EL (cell line): ENCODE measurements at regions not wholly inside any gene's neighbourhood (a gene's known extent, or its start where the extent isn't known, plus 50 kb on each side); places are given as distances from the start of the nearest gene placed in this dataset.
A peak's percentile ranks its signal among the peaks of the same experiment; 100 is the strongest.

Experiments
- DNase-seq: peaks from one replicate; pipeline ENCODE4 v3.0.0-alpha.2; 2016

DNA sequence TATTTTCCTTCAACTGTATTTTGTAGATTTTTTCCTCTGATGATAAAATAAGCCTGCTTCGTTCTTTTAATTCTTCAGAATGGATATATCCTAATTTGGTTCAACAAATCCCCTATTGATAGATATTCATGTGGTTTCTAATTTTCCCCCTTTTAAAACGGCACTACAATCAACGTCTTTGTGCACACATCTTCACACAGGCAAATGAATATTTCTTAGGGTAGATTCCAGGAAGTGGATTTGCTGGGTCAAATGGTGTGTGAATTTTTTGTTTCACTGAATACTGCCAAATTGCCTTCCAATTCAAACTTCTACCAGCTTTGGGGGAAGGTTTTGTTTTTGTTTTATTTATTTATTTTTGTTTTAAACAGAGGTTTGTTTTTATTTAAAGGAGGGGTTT, 287.2 kb downstream of the FOXO1 start:
- no peak for DNase-seq

DNA sequence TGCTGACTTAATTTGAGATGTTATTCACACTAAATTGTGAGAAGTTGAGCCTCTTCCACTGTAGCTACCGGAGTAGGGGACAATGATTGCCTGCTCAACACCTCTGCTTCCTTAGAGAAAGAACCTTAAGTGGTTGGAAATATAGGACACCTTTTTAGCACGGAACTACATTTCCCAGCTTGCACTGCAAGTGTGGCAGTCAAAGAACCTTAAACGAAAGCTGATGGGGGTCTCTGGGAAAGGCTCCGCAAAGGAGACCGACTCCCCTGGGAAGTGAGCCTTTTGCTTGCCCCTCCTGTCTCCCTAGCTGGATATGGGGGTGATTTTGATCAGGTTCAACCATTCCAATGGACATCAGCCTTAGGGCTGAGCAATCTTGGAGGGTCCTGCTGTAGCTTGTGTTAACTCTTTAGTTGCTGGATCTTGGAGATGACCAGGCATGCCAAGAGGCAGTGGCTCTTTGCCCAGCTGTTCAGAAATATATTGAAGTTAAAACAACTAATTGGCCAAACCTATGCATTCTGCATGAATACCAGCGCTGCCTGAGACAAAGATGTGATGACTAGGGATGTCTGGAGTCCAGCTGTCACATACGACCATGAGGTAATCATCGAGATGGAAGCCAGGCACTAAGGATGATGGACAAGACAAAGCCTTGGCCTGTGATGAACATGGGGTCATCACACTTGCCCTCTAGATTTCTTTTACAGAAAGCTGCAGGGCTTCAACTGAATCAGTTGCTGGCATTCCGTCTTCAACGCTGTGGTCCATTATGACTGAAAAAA, 286.5 kb downstream of the FOXO1 start:
- DNase-seq: no peak

- no peak for DNase-seq
Observed at GRCh38 chr13:40381935-40382764, 284.3 kb downstream of the FOXO1 start.

GRCh38 chr13:40383132-40383531, 283.3 kb downstream of the FOXO1 start:
- DNase-seq: no peak

- DNase-seq: no peak
Observed at GRCh38 chr13:40383885-40384284, 282.6 kb downstream of the FOXO1 start.

- DNase-seq: no peak
Observed at GRCh38 chr13:40384976-40385857, 281.2 kb downstream of the FOXO1 start.

GRCh38 chr13:40385858-40386180, 280.6 kb downstream of the FOXO1 start:
- no peak for DNase-seq

GRCh38 chr13:40386586-40386985, 279.9 kb downstream of the FOXO1 start:
- no peak for DNase-seq

GRCh38 chr13:40387775-40388174, 278.7 kb downstream of the FOXO1 start:
- no peak for DNase-seq

DNA sequence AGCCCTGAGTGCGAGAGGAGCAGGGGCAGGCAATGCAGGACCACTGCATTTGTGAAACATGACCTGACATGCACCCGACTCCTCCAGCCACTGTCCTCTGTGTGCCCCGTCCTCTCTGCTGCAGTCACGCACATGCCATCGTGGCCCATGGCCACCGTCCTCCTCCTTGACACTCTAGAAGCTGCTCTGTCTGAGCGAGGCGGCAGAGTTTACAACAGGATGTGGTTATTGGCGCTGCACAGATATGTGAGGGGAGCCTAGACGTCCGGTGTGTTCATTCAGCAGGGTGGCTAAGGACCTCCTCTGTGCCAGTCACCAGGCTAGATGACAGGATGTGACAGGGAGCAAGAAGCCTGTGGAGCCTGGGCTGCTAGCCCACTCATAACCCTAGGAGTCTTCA, 277.8 kb downstream of the FOXO1 start:
- peak; percentile 74 for DNase-seq

DNA sequence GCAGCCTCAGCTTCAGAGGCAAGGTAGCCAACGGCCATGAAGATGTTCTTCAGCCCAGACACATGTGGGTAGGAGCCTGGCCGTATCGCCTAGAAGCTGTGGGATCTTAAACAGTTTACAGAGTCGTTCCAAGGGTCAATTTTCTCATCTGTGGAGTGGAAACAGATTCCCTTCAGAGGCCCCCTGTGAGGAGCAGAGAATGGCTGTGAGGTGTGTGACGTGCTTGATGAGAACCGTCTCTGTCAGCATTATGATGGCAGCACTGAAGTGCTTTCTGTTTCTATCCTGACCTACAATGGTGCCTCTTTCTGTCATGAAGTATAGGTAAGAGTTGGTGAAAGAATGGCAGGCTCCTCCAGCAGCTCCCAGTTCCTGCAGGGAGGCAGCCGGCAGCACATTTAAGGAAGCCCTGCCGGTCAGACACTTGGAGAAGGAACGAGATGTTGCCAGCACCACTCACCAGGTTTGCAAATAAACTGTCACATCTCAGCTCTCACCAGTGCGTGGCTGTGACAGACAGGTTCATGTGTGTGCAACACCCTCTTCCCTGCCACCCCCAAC, 277.3 kb downstream of the FOXO1 start:
- DNase-seq: no peak

GRCh38 chr13:40390401-40390916, 276.0 kb downstream of the FOXO1 start:
- DNase-seq: no peak

GRCh38 chr13:40391788-40392187, 274.7 kb downstream of the FOXO1 start:
- DNase-seq: no peak

GRCh38 chr13:40394304-40394985, 272.0 kb downstream of the FOXO1 start:
- no peak for DNase-seq

DNA sequence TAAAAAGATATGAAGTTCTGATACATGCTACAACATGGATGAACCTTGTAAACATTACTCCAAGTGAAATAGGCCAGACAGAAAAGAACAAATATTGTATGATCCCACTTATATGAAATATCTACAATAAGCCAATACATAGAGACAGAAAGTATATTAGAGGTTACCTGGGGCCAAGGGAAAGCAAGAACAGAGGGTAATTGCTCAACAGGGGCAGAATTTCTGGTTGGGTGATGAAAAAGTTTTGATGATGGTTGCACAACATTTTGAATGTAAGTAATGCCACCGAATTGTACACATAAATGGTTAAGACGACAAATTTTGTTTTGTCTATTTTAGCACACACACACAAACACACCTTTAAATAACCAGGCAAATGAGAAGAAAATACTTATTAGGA, 268.4 kb downstream of the FOXO1 start:
- DNase-seq: no peak

GRCh38 chr13:40399756-40400155, 266.7 kb downstream of the FOXO1 start:
- no peak for DNase-seq

DNA sequence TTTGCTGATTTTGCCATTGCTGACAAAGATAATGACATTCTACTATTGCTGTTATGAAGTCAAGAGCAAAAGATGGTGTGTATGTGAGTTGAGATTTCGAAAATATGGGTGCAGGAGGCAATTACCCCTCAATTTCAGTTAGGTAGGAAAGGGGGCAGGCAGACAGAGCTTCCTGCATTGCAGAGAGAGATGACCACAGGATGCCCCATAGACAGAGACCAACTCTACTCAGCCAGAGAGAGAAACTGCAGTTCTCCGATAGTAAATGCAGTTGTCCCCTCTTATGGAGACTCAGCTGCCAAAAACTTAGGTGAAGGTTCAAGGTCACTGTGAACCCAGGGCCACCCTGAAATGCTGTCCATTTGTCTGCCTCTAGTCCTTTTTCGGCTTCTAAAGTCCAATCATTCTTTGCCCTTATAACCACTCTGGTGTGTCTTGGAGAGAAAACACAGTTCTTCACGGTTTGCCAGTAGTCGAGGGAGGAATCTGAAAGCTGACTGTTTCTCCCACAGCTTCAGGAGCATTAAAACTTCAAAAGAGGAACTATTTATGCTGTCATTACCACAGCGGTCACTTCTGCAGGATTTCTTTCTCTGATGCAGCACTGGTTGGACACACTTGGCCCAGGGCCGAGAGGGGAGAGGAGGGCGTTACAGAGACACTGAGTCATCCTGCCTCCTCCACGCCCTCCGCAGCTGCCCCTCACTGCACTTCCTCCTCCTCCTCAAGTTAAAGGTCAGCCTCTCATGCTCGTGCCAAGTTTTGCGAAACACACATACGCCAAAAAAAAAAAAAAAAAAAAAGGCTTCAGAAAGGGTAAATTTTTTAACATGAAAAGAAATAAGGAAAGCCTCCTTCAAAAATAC, 264.3 kb downstream of the FOXO1 start:
- peak; percentile 97 for DNase-seq

GRCh38 chr13:40402931-40403431, 263.5 kb downstream of the FOXO1 start:
- DNase-seq: peak; percentile 70

DNA sequence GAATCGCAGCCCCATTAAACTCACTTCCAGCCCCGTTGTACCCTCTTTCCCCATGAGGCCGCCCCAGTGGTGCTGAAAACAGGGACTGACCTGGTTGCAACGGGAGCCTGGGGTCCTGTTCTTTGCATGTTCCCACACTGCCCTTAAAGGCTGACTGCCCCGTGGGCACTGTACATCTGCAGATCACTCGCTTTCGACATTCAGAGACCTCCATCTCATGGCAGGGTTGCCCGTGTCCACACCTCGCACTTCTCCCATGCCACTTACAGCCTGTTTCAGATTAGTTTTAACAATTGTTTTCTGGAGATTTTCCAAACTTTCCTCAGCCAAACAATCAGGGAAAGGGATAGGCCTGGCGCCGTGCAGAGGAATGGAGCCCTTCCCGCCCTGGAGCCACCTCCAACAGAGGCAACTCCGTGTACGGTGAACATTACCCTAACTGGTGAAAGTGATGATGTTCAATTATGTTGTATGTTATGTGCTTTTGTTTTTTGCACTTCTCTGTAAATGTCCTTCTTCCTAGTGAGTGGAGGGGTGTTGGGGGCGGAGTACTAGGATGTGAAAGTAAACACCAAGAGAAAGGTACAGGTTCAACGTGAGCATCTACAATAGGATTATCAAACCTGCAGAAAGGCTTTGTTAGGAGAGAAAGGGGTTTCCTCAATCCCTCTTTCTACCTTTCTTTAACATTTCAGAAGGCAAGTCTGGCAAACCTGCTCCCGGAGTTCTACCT, 262.8 kb downstream of the FOXO1 start:
- DNase-seq: no peak

DNA sequence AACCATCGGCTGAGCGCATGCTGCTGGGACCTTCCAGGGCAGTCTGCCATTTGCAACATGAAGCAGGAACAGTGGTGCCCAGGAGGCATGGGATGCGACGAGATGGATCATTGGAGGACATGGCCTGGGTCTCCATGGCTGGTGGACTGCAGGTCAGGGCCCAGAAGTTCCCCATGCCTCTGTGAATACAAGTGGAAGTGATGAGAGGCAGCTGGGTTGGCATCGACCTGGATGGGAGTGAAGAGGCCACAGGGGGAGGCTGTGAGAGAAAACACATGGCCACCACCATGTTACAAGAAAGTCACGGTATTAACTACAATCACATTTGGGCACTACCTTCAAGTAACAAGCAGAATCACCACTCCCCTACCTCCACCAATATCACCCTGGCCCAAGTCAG, 262.0 kb downstream of the FOXO1 start:
- DNase-seq: no peak
